ENCODE measurements at regions not wholly inside any gene's neighbourhood (a gene's known extent, or its start where the extent isn't known, plus 50 kb on each side); places are given as distances from the start of the nearest gene placed in this dataset.

DNA sequence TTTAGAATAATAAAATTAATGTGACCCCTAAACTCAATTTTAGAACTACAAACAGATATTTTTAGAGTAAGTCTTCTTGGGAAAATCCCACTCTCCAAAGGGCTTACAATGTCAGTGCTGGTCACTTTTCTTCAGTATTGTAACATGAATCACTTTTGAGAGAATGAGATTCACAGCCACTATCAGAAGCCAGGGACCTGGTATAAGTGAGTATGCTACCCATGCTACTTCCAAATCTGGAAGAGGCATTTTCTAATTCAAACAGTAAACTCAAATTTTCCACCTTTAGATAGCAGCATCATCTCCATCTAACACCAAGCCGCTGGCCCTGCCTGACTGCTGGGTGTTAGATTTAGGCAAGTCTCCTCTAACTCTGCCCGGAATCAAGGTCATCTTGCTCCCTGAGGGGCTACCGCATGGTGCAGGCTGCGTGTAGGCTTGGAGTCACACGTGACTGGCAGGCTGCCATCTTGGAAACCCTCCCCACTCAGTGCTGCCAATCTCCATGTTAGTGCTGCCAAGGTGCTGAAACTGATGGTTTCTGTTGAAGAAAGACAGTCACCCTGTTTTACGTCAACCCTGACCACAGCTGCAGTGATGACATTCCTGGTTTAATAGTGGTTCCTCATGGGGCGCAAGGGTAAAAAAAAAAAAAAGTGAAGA lies 882.9 kb upstream of the B3GALT2 start:
- H4K20me1 ChIP-seq (replicated peaks; ENCODE audit: control insufficient read depth, insufficient read depth, low read length), result no peaks in the 10 kb centered on the region
- no peak for TF ChIP-seq ESRRB (CRISPR knock-in tag; IDR thresholded peaks at IDR 0.05; ENCODE audit: borderline replicate concordance)
- TF ChIP-seq, protein P1, sequence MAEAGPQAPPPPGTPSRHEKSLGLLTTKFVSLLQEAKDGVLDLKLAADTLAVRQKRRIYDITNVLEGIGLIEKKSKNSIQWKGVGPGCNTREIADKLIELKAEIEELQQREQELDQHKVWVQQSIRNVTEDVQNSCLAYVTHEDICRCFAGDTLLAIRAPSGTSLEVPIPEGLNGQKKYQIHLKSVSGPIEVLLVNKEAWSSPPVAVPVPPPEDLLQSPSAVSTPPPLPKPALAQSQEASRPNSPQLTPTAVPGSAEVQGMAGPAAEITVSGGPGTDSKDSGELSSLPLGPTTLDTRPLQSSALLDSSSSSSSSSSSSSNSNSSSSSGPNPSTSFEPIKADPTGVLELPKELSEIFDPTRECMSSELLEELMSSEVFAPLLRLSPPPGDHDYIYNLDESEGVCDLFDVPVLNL (CRISPR knock-in tag; IDR thresholded peaks at IDR 0.05; ENCODE audit: low read depth), result no peak
- no peak for TF ChIP-seq MEF2A (IDR thresholded peaks at IDR 0.05; ENCODE audit: control insufficient read depth, low read depth, low read length)
- TF ChIP-seq ZKSCAN3 (CRISPR knock-in tag; IDR thresholded peaks at IDR 0.05), result no peak
- no peak for TF ChIP-seq ZNF75A (CRISPR knock-in tag; IDR thresholded peaks at IDR 0.05)
- no peak for TF ChIP-seq ZNF143 (CRISPR knock-in tag; IDR thresholded peaks at IDR 0.05)
- intact Hi-C loops (cut with micrococcal nuclease) (no loop called here), in situ Hi-C loops (cut with MboI) (no loop called here)
- H3K9me1 ChIP-seq (ENCODE audit: control insufficient read depth, insufficient read depth, low read length), result no peaks in the 10 kb centered on the region
- DNase-seq (ENCODE audit: extremely low read depth in 1 of 4, low spot score in 3 of 4) (no peak), FAIRE-seq (no peak), ATAC-seq (no peak)
- no peaks in the 10 kb centered on the region for H3K36me3 ChIP-seq (ENCODE audit: control insufficient read depth, insufficient read depth, low read length)
- ChIA-PET CTCF (ENCODE audit: low intra/inter-chr PET ratio) (no interaction called here), POLR2A (interaction anchor here (0.6 kb wide), 1 partner anchor 840 kb away, joined by 3 read pairs; no protein-coding TSS in a partner anchor)
- H3K4me1 ChIP-seq (replicated peaks in 1 of 2; ENCODE audit: control insufficient read depth in 2 of 2, insufficient read depth in 2 of 2, low read length in 2 of 2), result no peaks in the 10 kb centered on the region
- H2AFZ ChIP-seq (ENCODE audit: low read depth, low read length), result no peak overlapping the region
- no peak overlapping the region for H3K27ac ChIP-seq (ENCODE audit: extremely low read depth, low read depth, low read length)
- no peaks in the 10 kb centered on the region for H3K79me2 ChIP-seq (ENCODE audit: control insufficient read depth, insufficient read depth, low read length)
- H3K4me2 ChIP-seq (ENCODE audit: insufficient read depth, low read length), result no peak overlapping the region
- H3K27me3 ChIP-seq (ENCODE audit: control insufficient read depth in 2 of 2, insufficient read depth in 2 of 2, low read length in 2 of 2), result no peaks in the 10 kb centered on the region
- peaks cover 2% of the 10 kb centered on the region; the same call in 1 of the 2 replicates for H3K9me3 ChIP-seq (replicated peaks; ENCODE audit: control insufficient read depth, insufficient read depth, low read depth, low read length)
- no peak overlapping the region for H3K9ac ChIP-seq (ENCODE audit: insufficient read depth in 1 of 2, low read depth in 2 of 2, low read length in 2 of 2)
- WGBS (ENCODE audit: insufficient coverage, low coverage, missing lambda C conversion rate), result 1% methylated on average over 7 of the region's 7 CpGs
- no peak overlapping the region for H3K4me3 ChIP-seq
- BruUV-seq (replicated peaks), result no TSS peak

Measured in K562 (cell line).